ENCODE measurements at regions not wholly inside any gene's neighbourhood (a gene's known extent, or its start where the extent isn't known, plus 50 kb on each side); places are given as distances from the start of the nearest gene placed in this dataset.

DNA sequence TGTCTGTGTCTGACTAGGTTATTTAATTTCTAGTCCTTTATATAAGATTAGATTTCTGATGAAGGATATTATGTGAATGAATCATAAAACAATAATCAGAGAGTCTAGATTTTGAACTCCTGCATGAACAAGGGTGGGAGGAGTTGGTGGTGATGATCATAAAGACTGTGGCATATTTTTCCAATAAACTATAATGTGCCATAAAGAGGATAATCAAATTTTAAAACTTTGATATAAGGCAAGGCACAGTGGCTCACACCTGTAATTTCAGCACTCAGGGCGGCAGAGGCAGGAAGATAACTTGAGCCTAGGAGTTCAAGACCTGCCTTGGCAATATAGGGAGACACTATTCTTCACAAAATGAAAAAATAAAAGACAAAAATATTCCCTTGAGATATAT, 473.3 kb downstream of the GABRG1 start:
- Histone ChIP-seq H3K9me3 (ENCODE audit: low read depth, low read length) (no peaks in the 10 kb centered on the region), H3K4me3 (no peak overlapping the region), H3K36me3 (ENCODE audit: insufficient read depth, low read length) (no peaks in the 10 kb centered on the region), H3K27ac (no peak overlapping the region), H3K9ac (ENCODE audit: insufficient read length) (no peak overlapping the region)
- no peak for DNase-seq (ENCODE audit: low read depth, low spot score)
- TF ChIP-seq FOXP2 (optimal IDR thresholded peaks at IDR 0.05; ENCODE audit: control extremely low read depth, extremely low read length, insufficient read depth) (no peak), POLR2AphosphoS5 (IDR thresholded peaks at IDR 0.05; ENCODE audit: borderline replicate concordance, low read depth, low read length) (no peak), EZH2 (IDR thresholded peaks at IDR 0.05) (no peak)

DNA sequence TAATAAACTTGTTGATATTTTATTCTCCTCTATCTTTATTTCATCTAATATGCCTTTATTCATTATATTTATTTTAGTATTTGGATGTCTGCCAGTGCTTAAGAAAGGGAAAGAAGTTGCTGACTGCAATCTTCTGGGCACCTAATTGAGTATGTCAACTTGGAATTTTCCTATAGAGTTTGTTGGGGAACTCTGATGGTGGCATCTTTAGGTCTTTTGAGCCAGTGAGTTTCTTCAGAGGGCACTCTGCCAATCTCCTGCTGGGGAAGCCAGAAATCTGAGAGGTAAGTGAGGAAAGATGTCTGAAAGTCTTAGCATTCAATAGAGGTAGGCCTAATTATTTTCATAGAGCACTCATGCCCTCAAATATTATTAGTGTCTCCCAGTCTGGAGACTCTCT, 475.0 kb downstream of the GABRG1 start:
- no peaks in the 10 kb centered on the region for H3K9me3 ChIP-seq (ENCODE audit: low read depth, low read length)
- no peak overlapping the region for H3K4me3 ChIP-seq
- TF ChIP-seq FOXP2 (optimal IDR thresholded peaks at IDR 0.05; ENCODE audit: control extremely low read depth, extremely low read length, insufficient read depth) (no peak), EZH2 (IDR thresholded peaks at IDR 0.05) (no peak), POLR2AphosphoS5 (IDR thresholded peaks at IDR 0.05; ENCODE audit: borderline replicate concordance, low read depth, low read length) (peak; percentile 14; the same call in 1 of the 2 replicates)
- peak; percentile 72 for DNase-seq (ENCODE audit: low read depth, low spot score)
- no peaks in the 10 kb centered on the region for H3K36me3 ChIP-seq (ENCODE audit: insufficient read depth, low read length)
- no peak overlapping the region for H3K9ac ChIP-seq (ENCODE audit: insufficient read length)
- peak overlapping the region; percentile 27; the same call in 1 of the 2 replicates for H3K27ac ChIP-seq

DNA sequence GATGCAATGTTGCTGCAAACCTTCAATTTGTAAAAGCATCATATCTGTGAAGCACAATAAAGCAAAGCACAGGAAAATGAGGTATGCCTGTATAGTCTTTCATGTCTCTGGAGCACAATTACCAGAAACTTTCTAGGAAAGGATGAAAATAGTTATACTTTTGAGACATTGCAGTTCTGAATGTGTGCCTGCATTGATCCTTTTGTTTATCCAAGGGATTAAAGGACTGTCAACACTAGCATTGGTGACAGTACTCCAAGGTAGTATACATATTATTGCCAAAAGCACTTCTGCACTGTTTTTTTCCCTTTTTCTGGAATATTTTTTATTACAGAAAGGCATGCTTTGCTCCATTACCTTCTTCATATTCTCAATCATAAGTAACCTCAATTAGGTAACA, 476.0 kb downstream of the GABRG1 start:
- H3K9ac ChIP-seq (ENCODE audit: insufficient read length), result no peak overlapping the region
- H3K36me3 ChIP-seq (ENCODE audit: insufficient read depth, low read length), result no peaks in the 10 kb centered on the region; the same call in 1 of the 2 replicates
- no peak overlapping the region for H3K4me3 ChIP-seq
- H3K9me3 ChIP-seq (ENCODE audit: low read depth, low read length), result no peaks in the 10 kb centered on the region
- no peak overlapping the region; the same call in 1 of the 2 replicates for H3K27ac ChIP-seq
- no peak for DNase-seq (ENCODE audit: low read depth, low spot score)
- TF ChIP-seq FOXP2 (optimal IDR thresholded peaks at IDR 0.05; ENCODE audit: control extremely low read depth, extremely low read length, insufficient read depth) (no peak), EZH2 (IDR thresholded peaks at IDR 0.05) (no peak), POLR2AphosphoS5 (IDR thresholded peaks at IDR 0.05; ENCODE audit: borderline replicate concordance, low read depth, low read length) (no peak)

DNA sequence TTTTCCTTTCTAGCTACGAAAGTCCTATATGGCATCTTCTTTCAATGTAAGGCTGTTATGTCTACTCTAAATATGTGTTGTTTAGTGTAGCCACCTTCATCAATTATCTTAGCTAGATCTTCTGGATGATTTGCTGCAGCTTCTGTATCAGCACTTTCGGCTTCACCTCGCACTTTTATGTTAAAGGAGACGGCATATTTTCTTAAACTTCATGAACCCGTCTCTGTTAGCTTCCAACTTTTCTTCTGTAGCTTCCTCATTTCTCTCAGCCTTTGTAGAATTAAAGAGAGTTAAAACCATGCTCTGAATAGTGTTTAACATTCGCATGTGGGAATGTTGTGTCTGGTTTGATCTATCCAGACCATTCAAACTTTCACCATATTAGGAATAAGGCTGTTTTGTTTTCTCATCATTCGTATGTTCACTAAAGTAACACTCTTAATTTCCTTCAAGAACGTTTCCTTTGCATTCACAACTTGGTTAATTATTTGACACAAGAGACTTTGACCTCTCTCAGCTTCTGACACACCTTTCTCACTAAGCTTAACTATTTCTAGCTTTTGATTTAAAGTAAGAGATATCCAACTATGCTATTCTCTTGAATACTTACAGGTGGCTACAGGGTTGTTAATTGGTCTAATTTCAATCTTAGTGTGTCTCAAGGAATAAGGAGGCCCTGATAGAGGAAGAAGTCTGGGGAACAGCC, 476.8 kb downstream of the GABRG1 start:
- Histone ChIP-seq H3K4me3 (no peak overlapping the region), H3K9ac (ENCODE audit: insufficient read length) (no peak overlapping the region), H3K27ac (no peak overlapping the region), H3K36me3 (ENCODE audit: insufficient read depth, low read length) (no peaks in the 10 kb centered on the region; the same call in 1 of the 2 replicates), H3K9me3 (ENCODE audit: low read depth, low read length) (no peaks in the 10 kb centered on the region)
- no peak for TF ChIP-seq FOXP2 (optimal IDR thresholded peaks at IDR 0.05; ENCODE audit: control extremely low read depth, extremely low read length, insufficient read depth)
- TF ChIP-seq EZH2 (IDR thresholded peaks at IDR 0.05), result no peak
- TF ChIP-seq POLR2AphosphoS5 (IDR thresholded peaks at IDR 0.05; ENCODE audit: borderline replicate concordance, low read depth, low read length), result no peak
- DNase-seq (ENCODE audit: low read depth, low spot score), result no peak

DNA sequence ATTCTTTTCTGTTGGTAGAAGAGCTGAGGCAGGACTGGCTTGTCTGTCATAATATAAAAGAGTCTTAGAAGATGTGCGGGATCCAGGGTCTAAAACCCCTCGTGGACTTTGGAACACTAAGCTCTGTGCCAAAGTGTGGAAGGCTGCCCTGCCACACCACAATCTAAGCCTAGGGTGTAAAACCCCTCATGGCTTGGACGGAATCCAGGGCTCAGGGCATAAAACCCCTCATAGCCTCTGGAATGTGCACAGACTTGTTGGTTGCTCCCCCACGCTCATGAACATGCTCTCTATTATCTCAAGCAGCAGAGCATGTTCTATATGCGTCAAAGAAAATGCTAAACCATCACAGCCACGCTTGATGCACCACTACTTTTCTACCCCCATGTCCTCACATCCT, 483.6 kb downstream of the GABRG1 start:
- H3K36me3 ChIP-seq (ENCODE audit: insufficient read depth, low read length), result no peaks in the 10 kb centered on the region; the same call in 1 of the 2 replicates
- H3K27ac ChIP-seq, result no peak overlapping the region
- TF ChIP-seq FOXP2 (optimal IDR thresholded peaks at IDR 0.05; ENCODE audit: control extremely low read depth, extremely low read length, insufficient read depth) (no peak), EZH2 (IDR thresholded peaks at IDR 0.05) (no peak), POLR2AphosphoS5 (IDR thresholded peaks at IDR 0.05; ENCODE audit: borderline replicate concordance, low read depth, low read length) (no peak)
- DNase-seq (ENCODE audit: low read depth, low spot score), result no peak
- no peaks in the 10 kb centered on the region for H3K9me3 ChIP-seq (ENCODE audit: low read depth, low read length)
- H3K9ac ChIP-seq (ENCODE audit: insufficient read length), result no peak overlapping the region
- H3K4me3 ChIP-seq, result no peak overlapping the region

DNA sequence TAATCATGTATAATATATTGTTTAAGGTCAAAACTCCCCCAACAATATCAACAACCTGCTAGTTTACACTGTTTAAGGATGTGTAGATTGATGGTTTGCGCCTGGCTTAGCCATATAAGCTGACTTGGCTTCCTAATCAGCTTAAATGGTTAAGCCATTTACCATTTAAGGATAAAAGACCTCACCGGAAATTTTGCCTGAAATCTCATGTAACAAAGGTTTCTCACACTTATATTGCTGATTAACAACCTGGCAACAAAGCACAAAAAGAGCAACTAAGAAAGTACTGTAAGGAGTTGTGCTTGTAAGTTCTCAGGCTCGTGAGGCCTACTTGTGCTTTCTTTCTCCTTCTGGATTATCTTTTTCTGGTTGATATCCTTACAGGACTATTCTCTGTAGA, 485.2 kb downstream of the GABRG1 start:
- TF ChIP-seq EZH2 (IDR thresholded peaks at IDR 0.05), result no peak
- TF ChIP-seq FOXP2 (optimal IDR thresholded peaks at IDR 0.05; ENCODE audit: control extremely low read depth, extremely low read length, insufficient read depth), result no peak
- TF ChIP-seq POLR2AphosphoS5 (IDR thresholded peaks at IDR 0.05; ENCODE audit: borderline replicate concordance, low read depth, low read length), result no peak
- no peaks in the 10 kb centered on the region; the same call in 1 of the 2 replicates for H3K36me3 ChIP-seq (ENCODE audit: insufficient read depth, low read length)
- DNase-seq (ENCODE audit: low read depth, low spot score), result no peak
- no peaks in the 10 kb centered on the region for H3K9me3 ChIP-seq (ENCODE audit: low read depth, low read length)
- H3K27ac ChIP-seq, result no peak overlapping the region
- H3K4me3 ChIP-seq, result no peak overlapping the region
- H3K9ac ChIP-seq (ENCODE audit: insufficient read length), result no peak overlapping the region

DNA sequence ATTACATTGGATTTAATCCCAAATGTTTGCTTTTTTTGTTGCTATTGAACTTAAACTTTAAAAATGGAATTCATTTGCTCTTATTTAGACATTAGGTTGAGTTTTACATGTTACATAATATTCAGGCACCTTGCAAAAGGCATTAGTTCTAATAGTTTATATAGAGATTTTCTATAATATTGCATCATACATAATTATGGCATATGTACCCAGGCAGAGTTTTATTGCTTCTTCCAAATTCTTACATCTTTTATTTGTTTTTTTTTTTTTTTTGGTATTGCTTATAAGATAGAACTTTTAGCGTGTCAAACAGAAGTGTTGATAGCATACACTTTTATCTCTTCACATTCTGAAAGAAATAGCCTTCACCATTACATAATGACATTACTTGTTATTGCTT, 487.7 kb downstream of the GABRG1 start:
- Histone ChIP-seq H3K9ac (ENCODE audit: insufficient read length) (no peak overlapping the region), H3K36me3 (ENCODE audit: insufficient read depth, low read length) (no peaks in the 10 kb centered on the region), H3K4me3 (no peak overlapping the region), H3K9me3 (ENCODE audit: low read depth, low read length) (no peaks in the 10 kb centered on the region), H3K27ac (peak overlapping the region; percentile 29)
- no peak for TF ChIP-seq POLR2AphosphoS5 (IDR thresholded peaks at IDR 0.05; ENCODE audit: borderline replicate concordance, low read depth, low read length)
- TF ChIP-seq EZH2 (IDR thresholded peaks at IDR 0.05), result no peak
- no peak for TF ChIP-seq FOXP2 (optimal IDR thresholded peaks at IDR 0.05; ENCODE audit: control extremely low read depth, extremely low read length, insufficient read depth)
- DNase-seq (ENCODE audit: low read depth, low spot score), result no peak

DNA sequence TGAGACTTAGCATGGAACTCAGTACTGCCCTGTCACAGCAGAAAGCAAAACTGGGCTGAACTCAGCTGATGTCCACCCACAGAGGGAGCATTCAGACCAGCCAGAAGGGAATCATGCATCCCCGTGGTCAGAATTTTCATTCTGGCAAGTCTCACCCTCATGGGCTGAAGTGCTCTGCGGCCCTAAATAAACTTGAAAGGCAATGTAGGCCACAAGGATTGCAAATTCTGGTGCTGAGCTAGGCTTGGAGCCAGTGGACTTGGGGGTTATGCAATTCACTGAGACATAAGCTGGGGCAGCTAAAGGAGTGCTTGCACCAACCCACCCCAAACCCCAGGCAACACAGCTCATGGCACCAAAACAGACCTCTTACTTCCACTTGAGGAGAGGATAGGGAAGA, 494.1 kb downstream of the GABRG1 start:
- Histone ChIP-seq H3K4me3 (no peak overlapping the region), H3K9ac (ENCODE audit: insufficient read length) (no peak overlapping the region), H3K9me3 (ENCODE audit: low read depth, low read length) (no peaks in the 10 kb centered on the region), H3K27ac (no peak overlapping the region), H3K36me3 (ENCODE audit: insufficient read depth, low read length) (no peaks in the 10 kb centered on the region)
- no peak for TF ChIP-seq FOXP2 (optimal IDR thresholded peaks at IDR 0.05; ENCODE audit: control extremely low read depth, extremely low read length, insufficient read depth)
- TF ChIP-seq EZH2 (IDR thresholded peaks at IDR 0.05), result no peak
- no peak for TF ChIP-seq POLR2AphosphoS5 (IDR thresholded peaks at IDR 0.05; ENCODE audit: borderline replicate concordance, low read depth, low read length)
- no peak for DNase-seq (ENCODE audit: low read depth, low spot score)
